Endothelial cell of umbilical vein (primary cell): ENCODE measurements at regions not wholly inside any gene's neighbourhood (a gene's known extent, or its start where the extent isn't known, plus 50 kb on each side); places are given as distances from the start of the nearest gene placed in this dataset.

Source experiments
- BruUV-seq: library from RNA; stranded (reverse); fragments of 400-500 nt; replicated peaks from 2 replicates; lab custom pipeline; 2021; lab: Mats Ljungman, UMichigan
- CTCF ChIA-PET: fragments of 300-600, 350-600 bp; sonication (Branson Sonifier 250); formaldehyde crosslinking; loops from one replicate; lab custom pipeline; 2021; ENCODE audit warnings: antibody characterized with exemption, inconsistent platforms; lab: Charles Lee
- POLR2A ChIA-PET: fragments of 300-600, 350-600 bp; sonication (Branson Sonifier 250); formaldehyde crosslinking; loops from one replicate; lab custom pipeline; 2021; ENCODE audit warnings: antibody characterized with exemption, inconsistent platforms; lab: Charles Lee
- DNase-seq: peaks from one replicate; pipeline ENCODE4 v3.0.0-alpha.2; 2011; ENCODE audit warnings: low read depth, low spot score
- FAIRE-seq: peaks from 2 replicates; lab custom pipeline; 2011; peaks lifted over from hg19 to GRCh38; lab: Jason Lieb, UNC
- H2AFZ ChIP-seq: 2 replicates; pipeline ENCODE4 v1.6.0; 2012; ENCODE audit warnings: low read depth, low read length, control low read depth, inconsistent platforms
- H3K27ac ChIP-seq: 2 replicates; pipeline ENCODE4 v1.5.1; 2011; ENCODE audit warnings: low read depth, mild to moderate bottlenecking, control low read depth, low read length, moderate library complexity; ENCODE audit not compliant: insufficient read depth
- H3K27me3 ChIP-seq, 2 experiments: 2 replicates each; pipeline versions ENCODE4 v1.6.0 to v1.6.1; 2011; ENCODE audit warnings: low read length in 2 of 2, mixed read lengths in 1 of 2; ENCODE audit not compliant: control insufficient read depth in 2 of 2, insufficient read depth in 2 of 2
- H3K36me3 ChIP-seq, 2 experiments: 2 replicates in 1 of 2; 3 replicates in 1 of 2; pipeline ENCODE4 v1.5.1; 2011; ENCODE audit warnings: low read length in 2 of 2, mild to moderate bottlenecking in 1 of 2, moderate library complexity in 1 of 2; ENCODE audit not compliant: control insufficient read depth in 2 of 2, insufficient read depth in 2 of 2; ENCODE audit errors: extremely low read depth in 1 of 2
- H3K4me1 ChIP-seq: 3 replicates; pipeline ENCODE4 v1.5.1; 2011; ENCODE audit warnings: mild to moderate bottlenecking, low read length; ENCODE audit not compliant: control insufficient read depth, insufficient read depth; ENCODE audit errors: extremely low read depth
- H3K4me2 ChIP-seq: 2 replicates; pipeline ENCODE4 v1.6.1; 2011; ENCODE audit warnings: low read length, control low read depth, mixed read lengths; ENCODE audit not compliant: insufficient read depth
- H3K4me3 ChIP-seq, 3 experiments: fragments of 200-600 bp in 1 of 3; sonication (generic), shearing (Covaris generic) in 1 of 3; replicated peaks in 1 of 3; 2 replicates each; pipeline ENCODE4 v1.5.1; 2011 to 2016; ENCODE audit warnings: control low read depth in 3 of 3, low read length in 3 of 3, mild to moderate bottlenecking in 2 of 3, inconsistent platforms in 1 of 3, low read depth in 1 of 3, moderate library complexity in 1 of 3; ENCODE audit not compliant: insufficient read depth in 1 of 3
- H3K79me2 ChIP-seq: 2 replicates; pipeline ENCODE4 v1.6.0; 2012; ENCODE audit warnings: low read length, inconsistent platforms; ENCODE audit not compliant: control insufficient read depth, insufficient read depth
- H3K9ac ChIP-seq: replicated peaks from 2 replicates; pipeline ENCODE3; 2011; ENCODE audit warnings: low read length, control low read depth; ENCODE audit not compliant: insufficient read depth; ENCODE audit errors: extremely low read depth
- H3K9me1 ChIP-seq: replicated peaks from 3 replicates; pipeline ENCODE4 v1.6.0; 2011; ENCODE audit warnings: mild to moderate bottlenecking, low read length; ENCODE audit not compliant: control insufficient read depth, insufficient read depth; ENCODE audit errors: extremely low read depth
- H3K9me3 ChIP-seq: replicated peaks from 2 replicates; pipeline ENCODE4 v1.5.1; 2012; ENCODE audit warnings: low read length, inconsistent platforms; ENCODE audit not compliant: control insufficient read depth, insufficient read depth
- H4K20me1 ChIP-seq: replicated peaks from 2 replicates; pipeline ENCODE3; 2011; ENCODE audit warnings: mild to moderate bottlenecking, low read length; ENCODE audit not compliant: control insufficient read depth, insufficient read depth; ENCODE audit errors: extremely low read depth
- EZH2 ChIP-seq: IDR thresholded peaks from 2 replicates; pipeline ENCODE4 v1.6.1; 2012; ENCODE audit warnings: borderline replicate concordance, low read depth, mild to moderate bottlenecking, moderate library complexity, low read length, inconsistent platforms; ENCODE audit not compliant: severe bottlenecking
- GATA2 ChIP-seq: IDR thresholded peaks from 2 replicates; pipeline ENCODE4 v1.7.0; 2011; ENCODE audit warnings: low read depth, mild to moderate bottlenecking, moderate library complexity, mixed read lengths, low read length; ENCODE audit not compliant: insufficient read length, insufficient read depth
- JUN ChIP-seq: IDR thresholded peaks from 2 replicates; pipeline ENCODE4 v1.6.1; 2011; ENCODE audit warnings: borderline replicate concordance, low read depth; ENCODE audit not compliant: insufficient read length, insufficient read depth
- MAX ChIP-seq: IDR thresholded peaks from 2 replicates; pipeline ENCODE4 v1.6.1; 2011; ENCODE audit not compliant: insufficient read depth, insufficient read length
- MYC ChIP-seq: IDR thresholded peaks from one replicate; pipeline ENCODE4 v1.6.1; 2011; ENCODE audit warnings: mild to moderate bottlenecking, low read depth, low read length
- POLR2A ChIP-seq: IDR thresholded peaks from 2 replicates; pipeline ENCODE4 v1.6.1; 2012; ENCODE audit warnings: low read depth, mild to moderate bottlenecking, control low read depth, low read length
- POLR2AphosphoS5 ChIP-seq: IDR thresholded peaks from 2 replicates; pipeline ENCODE4 v1.6.1; 2012; ENCODE audit warnings: low read depth, mild to moderate bottlenecking, control low read depth, low read length, moderate library complexity; ENCODE audit not compliant: insufficient read depth
- dilution Hi-C: fragments of 300-500 bp; cut with MboI; formaldehyde crosslinking; loops from one replicate; pipeline ENCODE4 v1.15.0; 2019; ENCODE audit warnings: low sequenced_read_pairs; ENCODE audit not compliant: extremely low pct_ligation_motif_present
- intact Hi-C: fragments of 100-400 bp; cut with micrococcal nuclease; formaldehyde crosslinking; loops from one replicate; pipeline ENCODE4 v1.10.0; 2022

DNA sequence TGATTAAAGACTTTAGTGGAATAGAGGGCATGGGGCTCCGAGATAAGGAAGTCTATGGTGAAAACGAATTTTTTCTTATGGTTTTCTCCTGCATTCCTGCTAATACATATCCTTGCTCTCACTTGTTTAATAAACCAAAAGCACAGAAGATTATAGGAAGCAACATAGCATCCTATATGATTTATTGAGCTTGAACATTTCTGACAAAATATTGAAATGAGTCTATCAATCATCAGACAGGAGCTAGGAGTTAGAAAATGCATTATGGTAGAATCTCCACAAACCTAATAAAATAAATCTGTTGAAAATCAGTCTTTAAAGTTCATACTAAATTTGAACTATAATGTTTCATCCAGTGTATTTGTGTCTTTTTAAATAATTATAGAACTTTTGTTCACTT is 554.6 kb upstream of the RGMB start:
- no peak overlapping the region for H3K4me2 ChIP-seq
- no peaks in the 10 kb centered on the region for H3K79me2 ChIP-seq
- no peak for DNase-seq
- ChIA-PET CTCF (interaction anchor here (1.0 kb wide), 1 partner anchor 8 kb away, joined by 3 read pairs; no protein-coding TSS in a partner anchor), POLR2A (no interaction called here)
- no peak overlapping the region for H3K4me3 ChIP-seq
- intact Hi-C loops (no loop called here), dilution Hi-C loops (no loop called here)
- H3K9ac ChIP-seq: no peak overlapping the region
- H3K9me3 ChIP-seq: no peaks in the 10 kb centered on the region
- H3K4me1 ChIP-seq: no peaks in the 10 kb centered on the region
- TF ChIP-seq EZH2: no peak
- H4K20me1 ChIP-seq: no peaks in the 10 kb centered on the region
- no peak overlapping the region for H3K27ac ChIP-seq
- no peak overlapping the region for H2AFZ ChIP-seq
- no peaks in the 10 kb centered on the region for H3K9me1 ChIP-seq
- BruUV-seq: no TSS peak
- H3K36me3 ChIP-seq: no peaks in the 10 kb centered on the region
- H3K27me3 ChIP-seq: no peaks in the 10 kb centered on the region
- FAIRE-seq: no peak

DNA sequence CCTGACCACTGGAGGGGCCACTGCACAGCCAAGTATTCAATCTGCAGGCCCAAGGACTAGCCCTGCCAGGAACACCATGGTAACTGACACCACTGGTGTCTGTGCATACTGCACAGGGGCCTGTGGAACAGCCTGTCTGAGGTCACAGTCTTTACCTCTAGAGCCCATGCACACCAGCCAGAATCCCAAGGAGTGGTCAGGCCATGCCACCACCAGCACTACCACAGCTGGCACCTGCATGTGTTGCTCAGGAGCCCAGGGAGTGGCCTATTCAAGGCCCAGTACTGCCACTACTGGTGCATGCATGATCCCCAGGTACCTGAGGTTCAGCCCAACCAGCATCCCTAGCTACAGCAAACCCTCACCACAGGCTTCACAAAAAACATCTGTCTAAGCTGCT is 546.0 kb upstream of the RGMB start:
- Histone ChIP-seq H2AFZ (no peak overlapping the region), H3K27ac (no peak overlapping the region), H3K9me1 (no peaks in the 10 kb centered on the region), H3K36me3 (no peaks in the 10 kb centered on the region), H3K9ac (no peak overlapping the region), H4K20me1 (no peaks in the 10 kb centered on the region), H3K4me2 (no peak overlapping the region), H3K9me3 (no peaks in the 10 kb centered on the region), H3K27me3 (no peaks in the 10 kb centered on the region), H3K79me2 (no peaks in the 10 kb centered on the region), H3K4me3 (no peak overlapping the region), H3K4me1 (no peaks in the 10 kb centered on the region)
- no peak for TF ChIP-seq MAX
- no peak for TF ChIP-seq POLR2AphosphoS5
- TF ChIP-seq POLR2A: no peak
- no peak for TF ChIP-seq MYC
- TF ChIP-seq JUN: no peak
- no peak for TF ChIP-seq GATA2
- DNase-seq (no peak), FAIRE-seq (no peak)
- BruUV-seq: no TSS peak
- dilution Hi-C loops: no loop called here
- CTCF ChIA-PET: no interaction called here
- POLR2A ChIA-PET: no interaction called here
- intact Hi-C loops: no loop called here
